Endothelial cell of umbilical vein (primary cell): ENCODE measurements at regions not wholly inside any gene's neighbourhood (a gene's known extent, or its start where the extent isn't known, plus 50 kb on each side); places are given as distances from the start of the nearest gene placed in this dataset.

Experiments used
- BruUV-seq: library from RNA; stranded (reverse); fragments of 400-500 nt; replicated peaks from 2 replicates; lab custom pipeline; 2021; lab: Mats Ljungman, UMichigan
- CTCF ChIA-PET: fragments of 300-600, 350-600 bp; sonication (Branson Sonifier 250); formaldehyde crosslinking; loops from one replicate; lab custom pipeline; 2021; ENCODE audit warnings: antibody characterized with exemption, inconsistent platforms; lab: Charles Lee
- POLR2A ChIA-PET: fragments of 300-600, 350-600 bp; sonication (Branson Sonifier 250); formaldehyde crosslinking; loops from one replicate; lab custom pipeline; 2021; ENCODE audit warnings: antibody characterized with exemption, inconsistent platforms; lab: Charles Lee
- DNase-seq: peaks from one replicate; pipeline ENCODE4 v3.0.0-alpha.2; 2011; ENCODE audit warnings: low read depth, low spot score
- FAIRE-seq: peaks from 2 replicates; lab custom pipeline; 2011; peaks lifted over from hg19 to GRCh38; lab: Jason Lieb, UNC
- H2AFZ ChIP-seq: 2 replicates; pipeline ENCODE4 v1.6.0; 2012; ENCODE audit warnings: low read depth, low read length, control low read depth, inconsistent platforms
- H3K27ac ChIP-seq: 2 replicates; pipeline ENCODE4 v1.5.1; 2011; ENCODE audit warnings: low read depth, mild to moderate bottlenecking, control low read depth, low read length, moderate library complexity; ENCODE audit not compliant: insufficient read depth
- H3K27me3 ChIP-seq, 2 experiments: 2 replicates each; pipeline versions ENCODE4 v1.6.0 to v1.6.1; 2011; ENCODE audit warnings: low read length in 2 of 2, mixed read lengths in 1 of 2; ENCODE audit not compliant: control insufficient read depth in 2 of 2, insufficient read depth in 2 of 2
- H3K36me3 ChIP-seq, 2 experiments: 2 replicates in 1 of 2; 3 replicates in 1 of 2; pipeline ENCODE4 v1.5.1; 2011; ENCODE audit warnings: low read length in 2 of 2, mild to moderate bottlenecking in 1 of 2, moderate library complexity in 1 of 2; ENCODE audit not compliant: control insufficient read depth in 2 of 2, insufficient read depth in 2 of 2; ENCODE audit errors: extremely low read depth in 1 of 2
- H3K4me1 ChIP-seq: 3 replicates; pipeline ENCODE4 v1.5.1; 2011; ENCODE audit warnings: mild to moderate bottlenecking, low read length; ENCODE audit not compliant: control insufficient read depth, insufficient read depth; ENCODE audit errors: extremely low read depth
- H3K4me2 ChIP-seq: 2 replicates; pipeline ENCODE4 v1.6.1; 2011; ENCODE audit warnings: low read length, control low read depth, mixed read lengths; ENCODE audit not compliant: insufficient read depth
- H3K4me3 ChIP-seq, 3 experiments: fragments of 200-600 bp in 1 of 3; sonication (generic), shearing (Covaris generic) in 1 of 3; replicated peaks in 1 of 3; 2 replicates each; pipeline ENCODE4 v1.5.1; 2011 to 2016; ENCODE audit warnings: control low read depth in 3 of 3, low read length in 3 of 3, mild to moderate bottlenecking in 2 of 3, inconsistent platforms in 1 of 3, low read depth in 1 of 3, moderate library complexity in 1 of 3; ENCODE audit not compliant: insufficient read depth in 1 of 3
- H3K79me2 ChIP-seq: 2 replicates; pipeline ENCODE4 v1.6.0; 2012; ENCODE audit warnings: low read length, inconsistent platforms; ENCODE audit not compliant: control insufficient read depth, insufficient read depth
- H3K9ac ChIP-seq: replicated peaks from 2 replicates; pipeline ENCODE3; 2011; ENCODE audit warnings: low read length, control low read depth; ENCODE audit not compliant: insufficient read depth; ENCODE audit errors: extremely low read depth
- H3K9me1 ChIP-seq: replicated peaks from 3 replicates; pipeline ENCODE4 v1.6.0; 2011; ENCODE audit warnings: mild to moderate bottlenecking, low read length; ENCODE audit not compliant: control insufficient read depth, insufficient read depth; ENCODE audit errors: extremely low read depth
- H3K9me3 ChIP-seq: replicated peaks from 2 replicates; pipeline ENCODE4 v1.5.1; 2012; ENCODE audit warnings: low read length, inconsistent platforms; ENCODE audit not compliant: control insufficient read depth, insufficient read depth
- H4K20me1 ChIP-seq: replicated peaks from 2 replicates; pipeline ENCODE3; 2011; ENCODE audit warnings: mild to moderate bottlenecking, low read length; ENCODE audit not compliant: control insufficient read depth, insufficient read depth; ENCODE audit errors: extremely low read depth
- EZH2 ChIP-seq: IDR thresholded peaks from 2 replicates; pipeline ENCODE4 v1.6.1; 2012; ENCODE audit warnings: borderline replicate concordance, low read depth, mild to moderate bottlenecking, moderate library complexity, low read length, inconsistent platforms; ENCODE audit not compliant: severe bottlenecking
- FOS ChIP-seq: IDR thresholded peaks from 2 replicates; pipeline ENCODE4 v1.6.1; 2011; ENCODE audit warnings: mild to moderate bottlenecking, low read length, moderate library complexity, borderline replicate concordance; ENCODE audit not compliant: insufficient read depth
- GATA2 ChIP-seq: IDR thresholded peaks from 2 replicates; pipeline ENCODE4 v1.7.0; 2011; ENCODE audit warnings: low read depth, mild to moderate bottlenecking, moderate library complexity, mixed read lengths, low read length; ENCODE audit not compliant: insufficient read length, insufficient read depth
- JUN ChIP-seq: IDR thresholded peaks from 2 replicates; pipeline ENCODE4 v1.6.1; 2011; ENCODE audit warnings: borderline replicate concordance, low read depth; ENCODE audit not compliant: insufficient read length, insufficient read depth
- MYC ChIP-seq: IDR thresholded peaks from one replicate; pipeline ENCODE4 v1.6.1; 2011; ENCODE audit warnings: mild to moderate bottlenecking, low read depth, low read length
- POLR2A ChIP-seq: IDR thresholded peaks from 2 replicates; pipeline ENCODE4 v1.6.1; 2012; ENCODE audit warnings: low read depth, mild to moderate bottlenecking, control low read depth, low read length
- POLR2AphosphoS5 ChIP-seq: IDR thresholded peaks from 2 replicates; pipeline ENCODE4 v1.6.1; 2012; ENCODE audit warnings: low read depth, mild to moderate bottlenecking, control low read depth, low read length, moderate library complexity; ENCODE audit not compliant: insufficient read depth
- dilution Hi-C: fragments of 300-500 bp; cut with MboI; formaldehyde crosslinking; loops from one replicate; pipeline ENCODE4 v1.15.0; 2019; ENCODE audit warnings: low sequenced_read_pairs; ENCODE audit not compliant: extremely low pct_ligation_motif_present
- intact Hi-C: fragments of 100-400 bp; cut with micrococcal nuclease; formaldehyde crosslinking; loops from one replicate; pipeline ENCODE4 v1.10.0; 2022
- TF ChIP-seq, protein P1 (sequence below), 2 donors: IDR thresholded peaks; 1 replicate in 1 of 2; 2 replicates in 1 of 2; pipeline ENCODE4 v1.5.1; 2011; ENCODE audit warnings: low read length in 2 of 2, mild to moderate bottlenecking in 2 of 2, moderate library complexity in 2 of 2, control low read depth in 1 of 2, inconsistent platforms in 1 of 2, low read depth in 1 of 2; ENCODE audit not compliant: insufficient read depth in 1 of 2; ENCODE audit errors: extremely low read depth in 1 of 2
- TF ChIP-seq, protein P2 (sequence below): IDR thresholded peaks from 2 replicates; pipeline ENCODE4 v1.6.1; 2011; ENCODE audit not compliant: insufficient read depth, insufficient read length

DNA sequence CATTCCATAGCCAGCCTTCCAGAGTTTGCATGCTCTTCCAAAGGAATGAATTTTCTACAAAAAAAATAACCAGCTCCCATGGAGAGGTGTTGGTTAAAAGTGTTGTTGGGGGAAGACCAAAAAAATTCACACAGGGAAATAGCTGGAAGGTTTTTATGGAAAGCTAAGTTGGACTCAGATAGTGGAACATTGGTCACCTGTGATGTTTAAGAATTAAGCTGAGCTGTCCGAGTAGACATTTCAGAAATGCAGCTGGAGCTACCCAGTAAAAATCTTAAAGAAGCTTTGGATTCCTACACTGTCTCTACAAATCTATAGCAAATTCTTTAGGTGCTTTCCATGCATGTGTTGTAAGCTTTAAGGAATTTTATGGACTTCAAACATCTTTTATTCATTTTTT, 155.5 kb downstream of the THBS2 start:
- H3K27me3 ChIP-seq: no peaks in the 10 kb centered on the region
- H3K79me2 ChIP-seq: no peaks in the 10 kb centered on the region
- ChIA-PET CTCF (no interaction called here), POLR2A (no interaction called here)
- peaks cover 2% of the 10 kb centered on the region for H3K9me3 ChIP-seq
- no peak overlapping the region for H2AFZ ChIP-seq
- H3K9me1 ChIP-seq: no peaks in the 10 kb centered on the region
- FAIRE-seq (no peak), DNase-seq (no peak)
- H3K27ac ChIP-seq: no peak overlapping the region
- intact Hi-C loops: no loop called here
- dilution Hi-C loops: no loop called here
- H4K20me1 ChIP-seq: no peaks in the 10 kb centered on the region
- BruUV-seq: no TSS peak
- H3K4me1 ChIP-seq: no peaks in the 10 kb centered on the region
- H3K4me3 ChIP-seq: no peak overlapping the region
- H3K9ac ChIP-seq: no peak overlapping the region
- H3K4me2 ChIP-seq: no peak overlapping the region
- TF ChIP-seq POLR2AphosphoS5 (no peak), JUN (no peak), GATA2 (no peak), MYC (no peak), EZH2 (no peak)
- H3K36me3 ChIP-seq: no peaks in the 10 kb centered on the region

DNA sequence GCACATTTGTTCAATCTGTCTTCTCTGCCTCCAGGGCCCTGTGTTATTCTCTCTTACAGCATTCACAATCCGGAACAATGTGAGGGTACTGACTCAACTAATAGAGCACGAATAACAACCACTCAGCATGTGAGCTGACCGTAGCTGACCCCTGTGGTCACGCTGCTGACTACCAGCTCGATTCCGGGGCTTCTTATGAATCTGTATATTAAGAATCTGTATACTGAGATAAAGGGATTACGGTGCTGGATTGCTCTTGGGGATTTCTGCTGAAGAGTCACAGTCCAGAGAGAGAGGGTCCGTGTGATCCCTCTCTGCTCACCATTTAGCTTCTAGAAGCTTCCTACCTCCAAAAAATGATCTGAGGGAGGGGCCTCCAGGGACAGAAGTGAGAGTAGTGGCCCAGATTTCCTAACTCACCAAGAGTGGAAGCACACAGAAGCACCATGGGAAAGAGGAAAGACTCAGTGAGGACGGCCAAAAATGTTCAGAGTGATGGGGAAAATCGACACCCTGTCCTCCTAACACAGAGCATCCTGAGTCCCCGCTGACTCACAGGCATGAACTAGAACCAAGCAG, 156.2 kb downstream of the THBS2 start:
- no TSS peak for BruUV-seq
- peaks cover 2% of the 10 kb centered on the region for H3K9me3 ChIP-seq
- no peaks in the 10 kb centered on the region for H3K27me3 ChIP-seq
- no peaks in the 10 kb centered on the region for H3K4me1 ChIP-seq
- H3K27ac ChIP-seq: no peak overlapping the region
- H4K20me1 ChIP-seq: no peaks in the 10 kb centered on the region
- no peaks in the 10 kb centered on the region for H3K79me2 ChIP-seq
- dilution Hi-C loops: no loop called here
- intact Hi-C loops: no loop called here
- DNase-seq: no peak
- no peak for FAIRE-seq
- no peak overlapping the region for H3K4me3 ChIP-seq
- H3K9me1 ChIP-seq: no peaks in the 10 kb centered on the region
- no peak overlapping the region for H3K4me2 ChIP-seq
- no peaks in the 10 kb centered on the region for H3K36me3 ChIP-seq
- H3K9ac ChIP-seq: no peak overlapping the region
- ChIA-PET CTCF (no interaction called here), POLR2A (no interaction called here)
- no peak overlapping the region for H2AFZ ChIP-seq
- TF ChIP-seq FOS: no peak
- no peak for TF ChIP-seq GATA2
- TF ChIP-seq, protein P1, sequence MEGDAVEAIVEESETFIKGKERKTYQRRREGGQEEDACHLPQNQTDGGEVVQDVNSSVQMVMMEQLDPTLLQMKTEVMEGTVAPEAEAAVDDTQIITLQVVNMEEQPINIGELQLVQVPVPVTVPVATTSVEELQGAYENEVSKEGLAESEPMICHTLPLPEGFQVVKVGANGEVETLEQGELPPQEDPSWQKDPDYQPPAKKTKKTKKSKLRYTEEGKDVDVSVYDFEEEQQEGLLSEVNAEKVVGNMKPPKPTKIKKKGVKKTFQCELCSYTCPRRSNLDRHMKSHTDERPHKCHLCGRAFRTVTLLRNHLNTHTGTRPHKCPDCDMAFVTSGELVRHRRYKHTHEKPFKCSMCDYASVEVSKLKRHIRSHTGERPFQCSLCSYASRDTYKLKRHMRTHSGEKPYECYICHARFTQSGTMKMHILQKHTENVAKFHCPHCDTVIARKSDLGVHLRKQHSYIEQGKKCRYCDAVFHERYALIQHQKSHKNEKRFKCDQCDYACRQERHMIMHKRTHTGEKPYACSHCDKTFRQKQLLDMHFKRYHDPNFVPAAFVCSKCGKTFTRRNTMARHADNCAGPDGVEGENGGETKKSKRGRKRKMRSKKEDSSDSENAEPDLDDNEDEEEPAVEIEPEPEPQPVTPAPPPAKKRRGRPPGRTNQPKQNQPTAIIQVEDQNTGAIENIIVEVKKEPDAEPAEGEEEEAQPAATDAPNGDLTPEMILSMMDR (IDR thresholded peaks at IDR 0.05; ENCODE audit: extremely low read depth in 1 of 2, insufficient read depth in 1 of 2, low read depth in 1 of 2, low read length in 2 of 2): no peak
- no peak for TF ChIP-seq EZH2
- TF ChIP-seq, protein P2, sequence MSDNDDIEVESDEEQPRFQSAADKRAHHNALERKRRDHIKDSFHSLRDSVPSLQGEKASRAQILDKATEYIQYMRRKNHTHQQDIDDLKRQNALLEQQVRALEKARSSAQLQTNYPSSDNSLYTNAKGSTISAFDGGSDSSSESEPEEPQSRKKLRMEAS: no peak
- TF ChIP-seq POLR2A: no peak
- TF ChIP-seq JUN: no peak
- no peak for TF ChIP-seq MYC
- TF ChIP-seq POLR2AphosphoS5: no peak
